Suppressor macrophage (primary cell): ENCODE measurements at regions not wholly inside any gene's neighbourhood (a gene's known extent, or its start where the extent isn't known, plus 50 kb on each side); places are given as distances from the start of the nearest gene placed in this dataset.

Experiments used
- DNase-seq, 4 experiments: peaks; one replicate each; pipeline ENCODE4 v3.0.0-alpha.2; 2020 to 2022

DNA sequence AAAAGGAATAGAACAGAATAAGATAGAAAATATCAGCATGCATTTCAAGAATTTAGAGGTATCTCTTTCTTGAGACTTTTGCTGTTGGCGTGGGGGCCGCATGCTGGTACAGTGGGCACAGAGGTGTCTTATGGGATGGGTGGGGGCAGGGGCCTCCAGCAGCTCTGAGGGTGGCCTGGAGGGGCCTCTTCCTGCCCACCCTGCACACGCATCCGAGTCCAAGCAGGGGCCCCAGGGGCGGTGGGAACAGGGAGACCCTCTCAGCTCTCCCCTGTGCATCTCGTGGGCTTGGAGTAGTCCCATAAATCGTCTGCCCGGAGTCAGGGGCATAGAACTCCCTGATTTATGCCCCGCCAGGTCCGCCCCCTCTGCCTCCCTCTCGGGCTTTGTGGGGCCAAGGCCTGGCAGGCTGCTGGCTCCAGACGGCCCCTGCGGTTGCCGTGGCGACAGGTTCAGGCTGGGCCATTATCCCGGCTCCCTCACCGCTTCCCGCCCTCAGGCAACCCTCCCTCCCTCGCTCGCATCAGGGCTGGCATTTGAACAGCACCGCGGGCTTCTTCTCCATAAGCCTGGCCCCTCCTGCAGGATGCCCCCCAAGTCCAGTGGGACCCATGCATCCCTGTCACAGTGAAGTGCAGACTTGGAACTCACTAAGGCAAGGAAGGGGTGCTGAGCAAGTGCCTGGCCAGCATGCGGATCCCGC lies 133.2 kb upstream of the ZBTB40 start:
- DNase-seq, result no peak

- DNase-seq, result no peak
Measured at GRCh38 chr1:22319608-22320007, 132.0 kb upstream of the ZBTB40 start.

DNA sequence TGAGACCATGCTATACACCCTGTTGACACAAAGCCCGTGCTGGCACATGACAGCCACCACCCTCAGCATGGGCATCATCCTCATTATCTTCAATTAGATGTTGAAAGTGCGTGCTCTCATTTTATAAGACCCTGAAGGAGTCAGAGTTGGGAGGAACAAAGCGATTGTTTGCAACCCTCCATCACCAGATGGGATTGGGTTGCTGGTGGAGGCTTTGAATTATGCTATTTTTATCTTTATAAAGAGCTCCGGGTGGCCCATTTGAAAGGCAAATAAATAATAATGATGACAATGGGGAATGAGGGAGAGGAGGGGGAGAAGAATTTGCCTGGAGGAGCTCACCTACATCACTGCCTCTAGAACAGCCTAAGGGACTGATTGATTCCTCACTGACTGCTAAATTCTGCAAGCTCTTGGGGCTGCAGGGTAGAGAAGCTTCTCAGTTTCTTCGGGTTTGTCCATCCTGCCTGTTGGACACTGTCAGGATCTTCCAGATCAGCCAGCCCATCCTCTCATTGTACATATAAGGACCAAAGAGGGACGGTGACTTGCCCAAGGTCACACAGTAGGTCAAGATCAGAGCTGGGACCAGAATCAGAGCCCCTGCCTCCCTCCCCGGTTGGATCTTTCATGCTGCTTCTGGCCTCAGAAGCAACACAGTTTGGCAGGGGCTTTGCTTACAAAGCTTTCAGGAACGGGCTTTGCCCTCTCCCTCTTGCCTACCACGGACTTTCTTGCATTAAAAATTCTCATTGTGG lies 130.9 kb upstream of the ZBTB40 start:
- DNase-seq, result no peak

- no peak for DNase-seq
Measured at GRCh38 chr1:22321917-22322316, 129.7 kb upstream of the ZBTB40 start.

DNA sequence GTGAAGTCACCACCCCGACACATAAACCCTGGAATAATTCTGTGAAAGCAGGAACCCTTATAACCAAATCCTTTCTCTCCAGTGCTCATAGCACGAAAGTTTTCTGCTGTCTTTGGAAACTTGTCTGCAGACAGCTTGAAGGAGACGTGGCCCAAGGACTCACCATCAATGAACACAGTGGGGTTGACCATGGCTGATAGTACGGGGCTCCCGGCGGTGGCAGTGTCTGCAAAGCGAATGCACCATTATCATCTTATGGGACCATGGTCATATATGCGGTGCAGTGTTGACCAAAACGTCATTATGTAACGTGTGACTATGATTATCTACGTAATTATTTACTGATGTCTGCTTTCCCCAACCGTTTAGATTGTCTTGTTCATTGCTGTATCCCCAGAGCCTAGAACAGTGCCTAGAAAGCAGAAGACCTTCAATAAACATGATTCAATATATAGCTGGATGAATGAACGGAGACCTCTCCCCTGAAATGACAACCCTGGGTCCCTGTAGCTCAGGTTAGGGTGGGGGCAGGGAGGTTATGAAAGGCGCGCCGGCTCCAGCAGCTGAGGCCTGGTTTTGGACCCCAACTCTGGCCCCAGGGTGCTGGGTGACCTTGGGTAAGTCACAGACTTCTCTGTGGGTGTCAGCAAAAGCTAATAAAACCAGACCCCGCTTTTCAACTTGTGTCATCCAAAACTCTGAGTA lies 128.4 kb upstream of the ZBTB40 start:
- no peak for DNase-seq

GRCh38 chr1:22323846-22324504 lies 127.7 kb upstream of the ZBTB40 start:
- DNase-seq, result no peak

DNA sequence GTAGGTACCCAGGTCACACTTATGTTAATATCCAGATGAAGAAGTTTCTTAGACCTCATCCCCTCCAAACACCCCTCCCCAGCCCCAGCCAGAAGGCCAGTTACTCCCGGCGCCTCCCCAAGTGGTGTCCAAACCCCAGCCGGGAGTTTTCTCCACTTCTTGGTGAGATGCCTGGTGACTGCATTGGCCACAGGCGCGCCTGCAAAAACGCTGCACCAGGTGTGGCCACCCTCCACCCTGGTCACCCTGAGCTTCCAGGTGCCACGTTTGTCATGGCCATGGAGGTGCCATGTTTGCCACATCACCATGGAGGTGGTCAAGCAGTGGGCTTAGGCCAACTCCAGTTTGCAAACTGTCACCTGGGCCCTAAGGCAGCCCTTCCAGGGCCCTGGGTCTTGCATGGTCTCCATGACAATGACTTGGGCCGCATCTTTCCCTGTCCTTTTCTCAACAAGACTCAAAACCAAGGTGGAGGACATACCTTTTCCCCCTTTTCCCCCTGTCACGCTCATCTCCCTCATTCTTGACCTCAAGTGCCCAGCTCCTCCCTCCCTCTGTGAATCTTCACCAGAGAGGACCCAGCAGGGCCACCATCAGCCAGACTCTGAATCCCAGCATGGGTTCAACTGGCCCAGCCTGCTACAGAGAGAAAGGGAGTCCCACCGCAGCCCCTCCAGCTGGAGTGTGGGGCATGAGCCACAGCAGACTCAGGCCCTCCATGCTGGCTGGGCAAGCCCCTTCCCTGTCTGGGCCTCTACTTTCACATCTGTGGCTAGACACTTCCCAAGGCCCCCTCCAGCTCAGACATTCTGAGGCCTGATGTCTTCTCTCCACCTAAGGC lies 125.9 kb upstream of the ZBTB40 start:
- no peak for DNase-seq

DNA sequence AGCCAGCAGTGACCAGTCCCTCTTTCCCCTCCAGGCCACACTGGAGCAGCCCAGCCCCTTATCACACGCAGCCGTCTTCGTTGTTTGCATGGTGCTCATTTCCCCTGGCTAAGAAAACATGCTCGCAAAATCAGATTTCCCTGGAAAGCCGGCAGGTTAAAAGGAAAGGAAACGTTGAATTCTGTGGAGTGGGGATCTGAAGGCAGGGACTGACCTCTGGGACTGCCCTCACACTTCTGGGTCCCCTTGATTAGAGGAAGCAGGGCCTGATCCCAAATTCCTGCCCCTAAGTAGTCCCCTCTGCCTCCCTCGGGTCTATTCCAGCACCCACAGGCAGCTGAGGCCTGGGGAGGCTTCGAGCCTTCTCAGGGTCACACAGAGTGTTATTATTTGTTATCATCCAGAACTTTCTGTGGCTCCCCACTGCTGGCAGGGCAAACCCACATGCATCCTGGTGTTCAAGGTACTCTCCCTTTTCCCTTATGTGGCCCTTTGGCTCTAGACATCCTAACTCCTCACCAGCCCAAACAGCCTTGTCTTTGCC lies 125.2 kb upstream of the ZBTB40 start:
- no peak for DNase-seq

DNA sequence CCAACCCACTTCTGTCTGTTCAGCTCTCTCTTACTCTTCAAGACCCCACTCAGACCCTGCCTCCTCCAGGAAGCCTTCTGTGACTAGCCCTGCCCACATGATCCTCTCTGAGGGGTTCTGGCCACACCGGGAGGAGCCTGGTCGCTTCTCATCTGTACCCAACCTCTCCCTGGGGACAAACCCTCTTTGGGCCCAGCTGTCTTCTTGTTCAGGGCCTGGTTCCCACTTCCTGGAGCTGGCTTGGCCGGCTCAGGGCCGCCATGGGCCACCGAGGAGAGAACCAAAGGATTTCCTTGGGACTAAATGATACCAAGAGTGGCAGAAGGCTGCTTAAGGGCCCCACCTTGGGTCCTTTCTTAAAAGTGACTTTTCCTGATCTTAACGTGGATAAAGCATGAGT lies 124.7 kb upstream of the ZBTB40 start:
- no peak for DNase-seq

- no peak for DNase-seq
Measured at GRCh38 chr1:22327411-22327810, 124.2 kb upstream of the ZBTB40 start.

- no peak for DNase-seq
Measured at GRCh38 chr1:22328331-22329147, 123.1 kb upstream of the ZBTB40 start.

- no peak for DNase-seq
Measured at GRCh38 chr1:22329148-22329515, 122.5 kb upstream of the ZBTB40 start.

DNA sequence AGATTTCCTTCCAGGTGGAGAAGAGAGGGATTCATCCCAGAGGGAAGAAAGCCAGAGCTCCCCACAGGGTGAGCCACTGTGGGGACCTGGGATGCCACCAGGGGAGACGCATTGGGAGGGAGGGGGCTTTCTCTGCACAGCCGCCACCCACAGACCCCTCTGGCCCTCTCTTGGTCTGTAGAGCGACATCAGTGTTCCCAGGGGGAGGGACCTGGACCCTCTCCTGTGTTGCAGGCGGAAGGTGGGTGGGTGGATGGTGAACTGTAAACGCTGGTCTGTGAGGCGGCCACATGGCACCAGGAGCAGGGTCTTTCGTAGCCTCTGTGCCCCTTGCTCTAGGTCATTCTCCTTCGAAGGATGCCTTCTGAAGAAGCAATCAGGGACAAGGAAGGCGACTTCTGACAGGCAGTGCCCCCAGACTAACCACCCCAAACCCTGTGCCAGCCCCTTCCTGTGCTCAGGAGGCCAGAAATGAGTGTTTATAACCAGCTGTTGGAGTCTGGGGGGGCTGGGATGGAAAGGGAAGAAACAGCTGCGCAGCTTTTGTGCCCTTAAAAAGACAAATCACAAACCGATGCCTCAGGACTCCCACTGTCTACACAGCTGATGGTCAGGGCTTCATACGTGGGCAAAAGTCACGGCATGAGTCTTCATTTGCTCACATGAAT lies 121.4 kb upstream of the ZBTB40 start:
- DNase-seq, result no peak

GRCh38 chr1:22330760-22331119 lies 120.9 kb upstream of the ZBTB40 start:
- DNase-seq, result no peak

- no peak for DNase-seq
Measured at GRCh38 chr1:22331618-22332423, 119.8 kb upstream of the ZBTB40 start.

DNA sequence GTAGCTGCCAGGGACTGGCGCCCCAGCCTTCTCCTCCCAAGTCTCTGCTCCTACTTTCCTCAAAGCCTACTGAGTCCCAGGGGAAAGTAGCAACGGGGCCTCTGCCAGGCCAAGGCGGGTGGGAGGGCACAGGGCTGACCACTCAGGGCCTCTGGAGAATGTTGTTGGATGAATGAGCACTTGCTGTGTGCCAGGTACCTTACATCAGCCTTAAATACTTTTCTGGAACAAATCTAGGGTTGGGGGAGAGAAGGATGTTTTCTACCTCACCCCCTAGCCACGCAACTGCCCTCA lies 119.3 kb upstream of the ZBTB40 start:
- no peak for DNase-seq

GRCh38 chr1:22332795-22333499 lies 118.7 kb upstream of the ZBTB40 start:
- DNase-seq, result no peak

- no peak for DNase-seq
Measured at GRCh38 chr1:22333516-22334121, 118.0 kb upstream of the ZBTB40 start.
